SK-N-SH treated with all-trans-retinoic acid at 6 μM for 48 hours (cell line): ENCODE measurements at regions not wholly inside any gene's neighbourhood (a gene's known extent, or its start where the extent isn't known, plus 50 kb on each side); places are given as distances from the start of the nearest gene placed in this dataset.

Experiments used
- ATAC-seq: fragments of 200-7000 bp; cut with Tn5 transposase; 3 replicates; pipeline ENCODE4 v1.9.1; 2020; ENCODE audit warnings: mild to moderate bottlenecking, moderate library complexity
- ARNTL ChIP-seq: fragments of 450-650 bp; formaldehyde crosslinking; IDR thresholded peaks from 2 replicates; pipeline ENCODE4 v1.5.0; 2020; ENCODE audit warnings: low read depth, mild to moderate bottlenecking, moderate library complexity, borderline replicate concordance
- CREB5 ChIP-seq: fragments of 250-450 bp; sonication (Bioruptor Pico); IDR thresholded peaks from 2 replicates; pipeline ENCODE4 v1.5.1; 2020; ENCODE audit warnings: low read depth, mild to moderate bottlenecking, moderate library complexity
- CSDC2 ChIP-seq: fragments of 250-450 bp; sonication (Bioruptor Pico); IDR thresholded peaks from 2 replicates; pipeline ENCODE4 v1.5.0; 2020; ENCODE audit warnings: mild to moderate bottlenecking, moderate library complexity
- CSRNP3 ChIP-seq: fragments of 250-450 bp; sonication (Bioruptor Pico); IDR thresholded peaks from 2 replicates; pipeline ENCODE4 v1.5.1; 2021; ENCODE audit warnings: mild to moderate bottlenecking, moderate library complexity
- ESRRG ChIP-seq: fragments of 250-450 bp; sonication (Bioruptor Pico); IDR thresholded peaks from 2 replicates; pipeline ENCODE4 v1.6.1; 2021; ENCODE audit warnings: mild to moderate bottlenecking
- GLIS3 ChIP-seq: fragments of 250-450 bp; sonication (Bioruptor Pico); IDR thresholded peaks from 2 replicates; pipeline ENCODE4 v1.5.0; 2020; ENCODE audit warnings: mild to moderate bottlenecking, moderate library complexity
- OSR1 ChIP-seq: fragments of 250-450 bp; sonication (Bioruptor Pico); IDR thresholded peaks from 2 replicates; pipeline ENCODE4 v1.8.0; 2022; ENCODE audit warnings: moderate library complexity, mild to moderate bottlenecking, inconsistent platforms
- PATZ1 ChIP-seq: fragments of 250-450 bp; sonication (Bioruptor Pico); IDR thresholded peaks from 2 replicates; pipeline ENCODE4 v1.8.0; 2020; ENCODE audit warnings: mild to moderate bottlenecking, moderate library complexity, borderline replicate concordance
- POU6F1 ChIP-seq: fragments of 250-450 bp; sonication (Bioruptor Pico); IDR thresholded peaks from 2 replicates; pipeline ENCODE4 v1.8.0; 2021; ENCODE audit warnings: low read depth, mild to moderate bottlenecking, moderate library complexity, borderline replicate concordance
- PPARA ChIP-seq: fragments of 250-450 bp; sonication (Bioruptor Pico); IDR thresholded peaks from 2 replicates; pipeline ENCODE4 v1.5.0; 2020; ENCODE audit warnings: mild to moderate bottlenecking, borderline replicate concordance
- TSHZ2 ChIP-seq: fragments of 250-450 bp; sonication (Bioruptor Pico); IDR thresholded peaks from 2 replicates; pipeline ENCODE4 v1.5.0; 2020; ENCODE audit warnings: mild to moderate bottlenecking, moderate library complexity
- ZC3H10 ChIP-seq: fragments of 250-450 bp; sonication (Bioruptor Pico); IDR thresholded peaks from 2 replicates; pipeline ENCODE4 v1.5.1; 2021; ENCODE audit warnings: mild to moderate bottlenecking, moderate library complexity
- ZFP3 ChIP-seq: fragments of 250-450 bp; sonication (Bioruptor Pico); IDR thresholded peaks from 2 replicates; pipeline ENCODE4 v1.5.0; 2020; ENCODE audit warnings: mild to moderate bottlenecking, moderate library complexity
- ZNF70 ChIP-seq: fragments of 450-650 bp; formaldehyde crosslinking; IDR thresholded peaks from 2 replicates; pipeline ENCODE4 v1.5.0; 2020; ENCODE audit warnings: mild to moderate bottlenecking, moderate library complexity
- ZNF8 ChIP-seq: fragments of 450-650 bp; formaldehyde crosslinking; IDR thresholded peaks from 2 replicates; pipeline ENCODE4 v1.5.0; 2020; ENCODE audit warnings: mild to moderate bottlenecking, moderate library complexity

- no peak for TF ChIP-seq TSHZ2 (CRISPR knock-in tag)
- TF ChIP-seq, all 23 proteins: peak for 0
- no peak for ATAC-seq
Observed at GRCh38 chr5:117892360-117892759, 1096.0 kb downstream of the DTWD2 start.

- no peak for TF ChIP-seq ZNF70 (CRISPR knock-in tag)
- TF ChIP-seq ZC3H10 (CRISPR knock-in tag), result no peak
- TF ChIP-seq ESRRG (CRISPR knock-in tag), result no peak
- TF ChIP-seq CSRNP3, result no peak
- no peak for TF ChIP-seq ZFP3 (CRISPR knock-in tag)
- TF ChIP-seq CREB5 (CRISPR knock-in tag), result no peak
- ATAC-seq, result no peak
Observed at GRCh38 chr5:117889596-117889995, 1098.8 kb downstream of the DTWD2 start.

- TF ChIP-seq ZFP3 (CRISPR knock-in tag) (no peak), CREB5 (CRISPR knock-in tag) (no peak), ZNF70 (CRISPR knock-in tag) (no peak), GLIS3 (CRISPR knock-in tag) (no peak), CSDC2 (CRISPR knock-in tag) (no peak), PPARA (no peak)
- ATAC-seq, result no peak
Observed at GRCh38 chr5:117888688-117889087, 1099.7 kb downstream of the DTWD2 start.

- ATAC-seq, result no peak
- no peak for TF ChIP-seq OSR1 (CRISPR knock-in tag)
- no peak for TF ChIP-seq CSRNP3
- no peak for TF ChIP-seq CREB5 (CRISPR knock-in tag)
- TF ChIP-seq ZC3H10 (CRISPR knock-in tag), result no peak
- no peak for TF ChIP-seq ARNTL
- TF ChIP-seq PATZ1 (CRISPR knock-in tag), result no peak
- no peak for TF ChIP-seq ZFP3 (CRISPR knock-in tag)
- no peak for TF ChIP-seq POU6F1 (CRISPR knock-in tag)
- no peak for TF ChIP-seq ZNF8 (CRISPR knock-in tag)
Observed at GRCh38 chr5:117881426-117882230, 1106.7 kb downstream of the DTWD2 start.
